Neural crest cell (in vitro differentiated cells): ENCODE measurements at regions not wholly inside any gene's neighbourhood (a gene's known extent, or its start where the extent isn't known, plus 50 kb on each side); places are given as distances from the start of the nearest gene placed in this dataset.

Experiments used
- DNase-seq: peaks from one replicate; pipeline ENCODE4 v3.0.0; 2021; ENCODE audit warnings: low read depth, mixed read lengths, low spot score
- H3K27ac Mint-ChIP-seq: one replicate; pipeline ENCODE4 v1.8.0; 2021; ENCODE audit warnings: mild to moderate bottlenecking, mixed read lengths; ENCODE audit not compliant: unreplicated experiment
- H3K27me3 Mint-ChIP-seq: 2 replicates; pipeline ENCODE4 v1.8.0; 2021; ENCODE audit warnings: low read depth, mild to moderate bottlenecking, mixed read lengths
- H3K36me3 Mint-ChIP-seq: 2 replicates; pipeline ENCODE4 v1.8.0; 2021; ENCODE audit warnings: low read depth, mild to moderate bottlenecking, mixed read lengths
- H3K4me1 Mint-ChIP-seq: 2 replicates; pipeline ENCODE4 v1.8.0; 2021; ENCODE audit warnings: mixed read lengths
- H3K4me3 Mint-ChIP-seq: one replicate; pipeline ENCODE4 v1.8.0; 2021; ENCODE audit warnings: mild to moderate bottlenecking, mixed read lengths
- H3K9me3 Mint-ChIP-seq: 2 replicates; pipeline ENCODE4 v1.8.0; 2021; ENCODE audit warnings: mixed read lengths
- TF ChIP-seq, protein P1 (sequence below): fragments of 200-600 bp; sonication (generic); conservative IDR thresholded peaks from 2 replicates; pipeline ENCODE4 v1.5.0; 2021; ENCODE audit warnings: antibody characterized with exemption, mild to moderate bottlenecking

DNA sequence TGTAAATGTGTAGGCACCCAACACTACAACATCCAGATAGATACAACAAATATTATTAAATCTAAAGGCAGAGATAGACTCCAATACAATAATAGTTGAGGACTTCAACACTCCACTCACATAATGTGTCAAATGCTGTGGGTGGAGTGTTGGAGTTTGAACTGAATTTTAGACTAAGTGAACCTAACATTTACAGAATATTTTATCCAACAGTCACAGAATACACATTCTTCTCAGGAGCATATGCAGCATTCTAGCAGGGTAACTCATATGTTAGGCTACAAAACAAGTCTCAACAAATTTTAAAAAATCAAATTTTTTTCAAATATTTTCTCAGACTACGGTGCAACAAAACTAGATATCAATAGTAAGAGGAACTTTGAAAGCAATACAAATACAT lies 648.7 kb upstream of the CDH18 start:
- Mint-ChIP-seq H3K4me3 (no peak overlapping the region), H3K4me1 (no peaks in the 10 kb centered on the region), H3K27me3 (no peaks in the 10 kb centered on the region), H3K36me3 (no peaks in the 10 kb centered on the region), H3K9me3 (no peaks in the 10 kb centered on the region), H3K27ac (no peak overlapping the region)
- TF ChIP-seq, protein P1, sequence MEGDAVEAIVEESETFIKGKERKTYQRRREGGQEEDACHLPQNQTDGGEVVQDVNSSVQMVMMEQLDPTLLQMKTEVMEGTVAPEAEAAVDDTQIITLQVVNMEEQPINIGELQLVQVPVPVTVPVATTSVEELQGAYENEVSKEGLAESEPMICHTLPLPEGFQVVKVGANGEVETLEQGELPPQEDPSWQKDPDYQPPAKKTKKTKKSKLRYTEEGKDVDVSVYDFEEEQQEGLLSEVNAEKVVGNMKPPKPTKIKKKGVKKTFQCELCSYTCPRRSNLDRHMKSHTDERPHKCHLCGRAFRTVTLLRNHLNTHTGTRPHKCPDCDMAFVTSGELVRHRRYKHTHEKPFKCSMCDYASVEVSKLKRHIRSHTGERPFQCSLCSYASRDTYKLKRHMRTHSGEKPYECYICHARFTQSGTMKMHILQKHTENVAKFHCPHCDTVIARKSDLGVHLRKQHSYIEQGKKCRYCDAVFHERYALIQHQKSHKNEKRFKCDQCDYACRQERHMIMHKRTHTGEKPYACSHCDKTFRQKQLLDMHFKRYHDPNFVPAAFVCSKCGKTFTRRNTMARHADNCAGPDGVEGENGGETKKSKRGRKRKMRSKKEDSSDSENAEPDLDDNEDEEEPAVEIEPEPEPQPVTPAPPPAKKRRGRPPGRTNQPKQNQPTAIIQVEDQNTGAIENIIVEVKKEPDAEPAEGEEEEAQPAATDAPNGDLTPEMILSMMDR = no peak
- DNase-seq = no peak

DNA sequence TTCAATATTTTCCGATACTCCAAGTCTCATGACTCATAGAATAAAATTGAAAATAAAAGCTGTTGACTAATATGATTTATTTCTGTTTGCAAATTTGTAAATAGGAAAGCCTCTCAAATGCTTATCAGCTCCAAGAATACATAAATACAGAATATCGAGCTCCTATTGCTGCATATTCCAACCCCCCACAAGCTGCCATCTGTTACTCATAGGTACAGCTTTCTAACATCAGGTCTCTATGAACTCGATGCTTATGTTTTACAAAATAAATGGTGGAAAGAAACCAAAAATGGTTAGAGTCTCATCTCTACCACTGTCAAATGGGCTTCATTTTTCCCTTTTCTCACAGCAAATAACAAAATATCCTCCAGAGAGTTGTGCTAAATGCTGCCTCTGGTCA lies 631.6 kb upstream of the CDH18 start:
- no peaks in the 10 kb centered on the region for H3K27me3 Mint-ChIP-seq
- H3K27ac Mint-ChIP-seq = no peak overlapping the region
- peaks cover 2% of the 10 kb centered on the region for H3K9me3 Mint-ChIP-seq
- H3K36me3 Mint-ChIP-seq = no peaks in the 10 kb centered on the region
- DNase-seq = no peak
- no peak overlapping the region for H3K4me3 Mint-ChIP-seq
- TF ChIP-seq, protein P1 = no peak
- H3K4me1 Mint-ChIP-seq = no peaks in the 10 kb centered on the region

DNA sequence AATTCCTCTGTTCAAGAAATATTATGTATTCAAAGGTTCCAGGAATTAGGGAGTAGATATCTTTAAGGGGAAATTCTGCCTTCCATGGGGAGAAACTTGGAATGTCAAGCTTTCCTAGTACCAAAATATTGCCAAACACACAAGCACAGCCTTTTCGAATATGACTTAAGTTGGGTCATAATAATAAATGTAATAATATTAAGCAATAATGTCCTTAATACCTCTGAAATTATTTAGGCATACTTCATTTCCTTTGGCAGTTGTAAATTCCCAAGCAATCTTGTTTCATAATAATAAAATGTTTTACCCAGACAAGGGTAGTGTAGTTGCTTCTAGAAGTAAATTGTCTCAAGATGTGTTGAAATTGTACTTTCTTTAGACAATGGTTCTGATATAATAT lies 630.3 kb upstream of the CDH18 start:
- Mint-ChIP-seq H3K36me3 (no peaks in the 10 kb centered on the region), H3K27me3 (no peaks in the 10 kb centered on the region), H3K4me1 (no peaks in the 10 kb centered on the region), H3K4me3 (no peak overlapping the region), H3K9me3 (peaks cover 2% of the 10 kb centered on the region), H3K27ac (no peak overlapping the region)
- no peak for DNase-seq
- TF ChIP-seq, protein P1 = no peak

DNA sequence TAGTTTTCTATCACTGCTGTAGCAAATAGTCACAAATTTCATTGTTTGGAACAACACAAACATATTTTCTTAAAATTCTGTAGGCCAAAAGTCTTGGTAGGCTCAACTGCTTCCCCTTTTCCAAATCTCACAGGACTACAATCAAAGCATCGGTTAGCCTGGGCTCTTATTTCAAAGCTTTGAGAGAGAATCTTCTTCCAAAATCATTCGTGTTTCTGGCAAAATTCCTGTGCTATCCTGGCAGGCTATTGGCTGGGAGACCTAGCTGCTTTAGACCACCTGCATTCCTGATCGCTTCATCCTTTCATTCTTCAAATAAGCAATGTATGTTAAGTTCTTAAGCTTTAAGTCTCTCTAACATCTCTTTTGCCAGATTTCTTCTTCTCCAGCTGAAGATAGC lies 629.8 kb upstream of the CDH18 start:
- Mint-ChIP-seq H3K36me3 (no peaks in the 10 kb centered on the region), H3K4me1 (no peaks in the 10 kb centered on the region), H3K27ac (no peak overlapping the region), H3K4me3 (no peak overlapping the region), H3K9me3 (peaks cover 2% of the 10 kb centered on the region), H3K27me3 (no peaks in the 10 kb centered on the region)
- no peak for DNase-seq
- TF ChIP-seq, protein P1 = no peak

DNA sequence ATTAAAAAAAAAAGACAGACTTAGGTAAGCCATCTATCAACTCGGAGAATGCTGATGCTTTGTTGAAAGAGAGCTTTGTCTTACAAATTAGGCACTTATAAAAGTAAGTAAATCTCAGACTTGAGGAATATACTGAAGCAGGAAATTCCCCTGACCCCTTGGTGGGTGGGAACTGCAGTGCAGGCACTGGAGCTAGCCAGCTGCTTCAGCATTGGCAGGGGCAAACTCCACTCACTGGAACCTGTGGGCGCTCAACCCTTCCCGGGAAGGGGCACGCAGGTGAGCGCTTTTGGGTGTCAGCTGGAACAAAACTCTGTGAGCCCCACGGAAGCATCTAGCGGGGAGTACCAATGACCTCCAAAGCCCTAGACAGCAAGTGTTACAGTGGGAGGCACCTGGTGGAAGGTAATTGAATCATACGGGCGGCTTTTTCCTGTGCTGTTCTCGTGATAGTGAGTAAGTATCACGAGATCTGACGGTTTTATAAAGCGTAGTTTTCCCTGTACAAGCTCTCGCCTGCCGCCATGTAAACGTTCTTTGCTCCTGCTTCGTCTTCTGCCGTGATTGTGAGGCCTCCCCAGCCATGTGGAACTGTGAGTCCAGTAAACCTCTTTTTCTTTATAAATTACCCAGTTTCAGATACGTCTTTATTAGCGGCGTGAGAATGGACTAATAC lies 628.0 kb upstream of the CDH18 start:
- H3K9me3 Mint-ChIP-seq = peaks cover 2% of the 10 kb centered on the region
- no peak overlapping the region for H3K27ac Mint-ChIP-seq
- no peak overlapping the region for H3K4me3 Mint-ChIP-seq
- H3K36me3 Mint-ChIP-seq = no peaks in the 10 kb centered on the region
- no peaks in the 10 kb centered on the region for H3K4me1 Mint-ChIP-seq
- no peak for DNase-seq
- TF ChIP-seq, protein P1 = no peak
- H3K27me3 Mint-ChIP-seq = no peaks in the 10 kb centered on the region
